SK-N-SH treated with all-trans-retinoic acid at 6 μM for 48 hours (cell line): ENCODE measurements at regions not wholly inside any gene's neighbourhood (a gene's known extent, or its start where the extent isn't known, plus 50 kb on each side); places are given as distances from the start of the nearest gene placed in this dataset.

Experiments used
- ATAC-seq: fragments of 200-7000 bp; cut with Tn5 transposase; 3 replicates; pipeline ENCODE4 v1.9.1; 2020; ENCODE audit warnings: mild to moderate bottlenecking, moderate library complexity
- ARNTL ChIP-seq: fragments of 450-650 bp; formaldehyde crosslinking; IDR thresholded peaks from 2 replicates; pipeline ENCODE4 v1.5.0; 2020; ENCODE audit warnings: low read depth, mild to moderate bottlenecking, moderate library complexity, borderline replicate concordance
- BACH2 ChIP-seq: fragments of 250-450 bp; sonication (Bioruptor Pico); IDR thresholded peaks from 2 replicates; pipeline ENCODE4 v1.9.0; 2021; ENCODE audit warnings: mild to moderate bottlenecking, borderline replicate concordance
- CSDC2 ChIP-seq: fragments of 250-450 bp; sonication (Bioruptor Pico); IDR thresholded peaks from 2 replicates; pipeline ENCODE4 v1.5.0; 2020; ENCODE audit warnings: mild to moderate bottlenecking, moderate library complexity
- ESRRG ChIP-seq: fragments of 250-450 bp; sonication (Bioruptor Pico); IDR thresholded peaks from 2 replicates; pipeline ENCODE4 v1.6.1; 2021; ENCODE audit warnings: mild to moderate bottlenecking
- GLIS3 ChIP-seq: fragments of 250-450 bp; sonication (Bioruptor Pico); IDR thresholded peaks from 2 replicates; pipeline ENCODE4 v1.5.0; 2020; ENCODE audit warnings: mild to moderate bottlenecking, moderate library complexity
- ISL1 ChIP-seq: fragments of 250-450 bp; sonication (Bioruptor Pico); IDR thresholded peaks from 2 replicates; pipeline ENCODE4 v2.1.2; 2022; ENCODE audit warnings: mild to moderate bottlenecking, moderate library complexity
- OSR1 ChIP-seq: fragments of 250-450 bp; sonication (Bioruptor Pico); IDR thresholded peaks from 2 replicates; pipeline ENCODE4 v1.8.0; 2022; ENCODE audit warnings: moderate library complexity, mild to moderate bottlenecking, inconsistent platforms
- PATZ1 ChIP-seq: fragments of 250-450 bp; sonication (Bioruptor Pico); IDR thresholded peaks from 2 replicates; pipeline ENCODE4 v1.8.0; 2020; ENCODE audit warnings: mild to moderate bottlenecking, moderate library complexity, borderline replicate concordance
- PPARA ChIP-seq: fragments of 250-450 bp; sonication (Bioruptor Pico); IDR thresholded peaks from 2 replicates; pipeline ENCODE4 v1.5.0; 2020; ENCODE audit warnings: mild to moderate bottlenecking, borderline replicate concordance
- RARB ChIP-seq: fragments of 250-450 bp; sonication (Bioruptor Pico); IDR thresholded peaks from 2 replicates; pipeline ENCODE4 v1.8.0; 2021; ENCODE audit warnings: mild to moderate bottlenecking, moderate library complexity
- TCF4 ChIP-seq: fragments of 250-450 bp; sonication (Bioruptor Pico); IDR thresholded peaks from 2 replicates; pipeline ENCODE4 v1.8.0; 2021; ENCODE audit warnings: mild to moderate bottlenecking, moderate library complexity, borderline replicate concordance
- TOX ChIP-seq: fragments of 250-450 bp; sonication (Bioruptor Pico); IDR thresholded peaks from 2 replicates; pipeline ENCODE4 v1.8.0; 2021; ENCODE audit warnings: mild to moderate bottlenecking, moderate library complexity, borderline replicate concordance
- TSHZ2 ChIP-seq: fragments of 250-450 bp; sonication (Bioruptor Pico); IDR thresholded peaks from 2 replicates; pipeline ENCODE4 v1.5.0; 2020; ENCODE audit warnings: mild to moderate bottlenecking, moderate library complexity
- ZFP3 ChIP-seq: fragments of 250-450 bp; sonication (Bioruptor Pico); IDR thresholded peaks from 2 replicates; pipeline ENCODE4 v1.5.0; 2020; ENCODE audit warnings: mild to moderate bottlenecking, moderate library complexity
- ZFP30 ChIP-seq: fragments of 450-650 bp; formaldehyde crosslinking; IDR thresholded peaks from 2 replicates; pipeline ENCODE4 v1.5.0; 2022; ENCODE audit warnings: mild to moderate bottlenecking, moderate library complexity
- ZNF565 ChIP-seq: fragments of 450-650 bp; formaldehyde crosslinking; conservative IDR thresholded peaks from 2 replicates; pipeline ENCODE4 v1.5.0; 2020; ENCODE audit warnings: low read depth, mild to moderate bottlenecking, moderate library complexity
- ZNF70 ChIP-seq: fragments of 450-650 bp; formaldehyde crosslinking; IDR thresholded peaks from 2 replicates; pipeline ENCODE4 v1.5.0; 2020; ENCODE audit warnings: mild to moderate bottlenecking, moderate library complexity
- ZNF8 ChIP-seq: fragments of 450-650 bp; formaldehyde crosslinking; IDR thresholded peaks from 2 replicates; pipeline ENCODE4 v1.5.0; 2020; ENCODE audit warnings: mild to moderate bottlenecking, moderate library complexity
- TF ChIP-seq, protein P1 (sequence below): fragments of 250-450 bp; sonication (Bioruptor Pico); IDR thresholded peaks from 2 replicates; pipeline ENCODE4 v1.5.1; 2020; ENCODE audit warnings: low read depth, mild to moderate bottlenecking, moderate library complexity
- TF ChIP-seq, protein P2 (sequence below): fragments of 250-450 bp; sonication (Bioruptor Pico); IDR thresholded peaks from 2 replicates; pipeline ENCODE4 v1.5.1; 2021; ENCODE audit warnings: mild to moderate bottlenecking, moderate library complexity
- TF ChIP-seq, protein P3 (sequence below): fragments of 250-450 bp; sonication (Bioruptor Pico); IDR thresholded peaks from 2 replicates; pipeline ENCODE4 v1.8.0; 2021; ENCODE audit warnings: low read depth, mild to moderate bottlenecking, moderate library complexity, borderline replicate concordance

DNA sequence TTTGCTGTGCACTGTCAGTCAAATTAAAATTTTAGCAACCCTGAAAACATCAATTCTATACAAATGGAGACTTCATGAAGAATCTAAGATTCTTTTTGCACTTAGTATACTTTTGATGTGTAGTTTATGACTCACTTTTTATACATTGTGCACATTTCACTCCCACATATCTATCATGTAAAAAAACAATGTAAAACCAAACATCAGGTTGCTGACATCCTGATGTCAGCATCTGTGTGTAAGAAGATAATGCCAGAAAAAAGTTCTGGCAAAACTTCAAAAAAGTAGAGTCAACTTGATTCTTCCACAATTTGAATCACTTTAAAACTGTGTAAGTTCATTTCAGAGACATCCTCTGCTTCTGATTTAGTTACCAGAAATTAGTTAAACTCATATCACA, 115.7 kb downstream of the CENPF start:
- ATAC-seq, result no peak
- no peak for TF ChIP-seq ZNF565 (CRISPR knock-in tag)
- TF ChIP-seq ZNF8, result no peak
- TF ChIP-seq CSDC2, result no peak
- TF ChIP-seq, protein P1, sequence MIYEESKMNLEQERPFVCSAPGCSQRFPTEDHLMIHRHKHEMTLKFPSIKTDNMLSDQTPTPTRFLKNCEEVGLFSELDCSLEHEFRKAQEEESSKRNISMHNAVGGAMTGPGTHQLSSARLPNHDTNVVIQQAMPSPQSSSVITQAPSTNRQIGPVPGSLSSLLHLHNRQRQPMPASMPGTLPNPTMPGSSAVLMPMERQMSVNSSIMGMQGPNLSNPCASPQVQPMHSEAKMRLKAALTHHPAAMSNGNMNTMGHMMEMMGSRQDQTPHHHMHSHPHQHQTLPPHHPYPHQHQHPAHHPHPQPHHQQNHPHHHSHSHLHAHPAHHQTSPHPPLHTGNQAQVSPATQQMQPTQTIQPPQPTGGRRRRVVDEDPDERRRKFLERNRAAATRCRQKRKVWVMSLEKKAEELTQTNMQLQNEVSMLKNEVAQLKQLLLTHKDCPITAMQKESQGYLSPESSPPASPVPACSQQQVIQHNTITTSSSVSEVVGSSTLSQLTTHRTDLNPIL, result no peak
- TF ChIP-seq TCF4 (CRISPR knock-in tag), result no peak
- no peak for TF ChIP-seq GLIS3 (CRISPR knock-in tag)
- TF ChIP-seq PPARA (CRISPR knock-in tag), result no peak
- no peak for TF ChIP-seq ESRRG
- TF ChIP-seq, protein P2, sequence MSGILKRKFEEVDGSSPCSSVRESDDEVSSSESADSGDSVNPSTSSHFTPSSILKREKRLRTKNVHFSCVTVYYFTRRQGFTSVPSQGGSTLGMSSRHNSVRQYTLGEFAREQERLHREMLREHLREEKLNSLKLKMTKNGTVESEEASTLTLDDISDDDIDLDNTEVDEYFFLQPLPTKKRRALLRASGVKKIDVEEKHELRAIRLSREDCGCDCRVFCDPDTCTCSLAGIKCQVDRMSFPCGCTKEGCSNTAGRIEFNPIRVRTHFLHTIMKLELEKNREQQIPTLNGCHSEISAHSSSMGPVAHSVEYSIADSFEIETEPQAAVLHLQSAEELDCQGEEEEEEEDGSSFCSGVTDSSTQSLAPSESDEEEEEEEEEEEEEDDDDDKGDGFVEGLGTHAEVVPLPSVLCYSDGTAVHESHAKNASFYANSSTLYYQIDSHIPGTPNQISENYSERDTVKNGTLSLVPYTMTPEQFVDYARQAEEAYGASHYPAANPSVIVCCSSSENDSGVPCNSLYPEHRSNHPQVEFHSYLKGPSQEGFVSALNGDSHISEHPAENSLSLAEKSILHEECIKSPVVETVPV (CRISPR knock-in tag), result no peak
- TF ChIP-seq BACH2, result no peak

DNA sequence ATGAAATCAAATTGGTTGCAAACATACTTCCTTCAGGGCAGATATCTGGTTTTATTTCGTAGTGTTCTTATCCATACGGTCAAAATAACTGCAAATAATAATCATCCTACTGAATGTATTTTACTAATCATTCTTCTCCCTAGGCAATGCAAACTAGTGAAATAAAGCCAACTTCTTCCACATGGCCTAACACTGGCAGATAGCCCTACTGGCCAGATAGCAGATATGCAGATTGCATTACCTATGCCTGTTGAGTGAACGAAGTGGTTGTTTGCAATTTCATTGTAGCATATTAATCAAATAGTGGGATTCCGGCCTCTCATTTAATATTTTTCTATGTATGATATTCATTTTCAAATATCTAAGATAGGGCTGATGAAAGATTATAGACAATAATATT, 116.2 kb downstream of the CENPF start:
- ATAC-seq, result peak; percentile 82

More for the DNA sequence above, 116.2 kb downstream of the CENPF start:
- no peak for TF ChIP-seq ISL1 (CRISPR knock-in tag)
- TF ChIP-seq, protein P1, result no peak
- TF ChIP-seq, protein P3, sequence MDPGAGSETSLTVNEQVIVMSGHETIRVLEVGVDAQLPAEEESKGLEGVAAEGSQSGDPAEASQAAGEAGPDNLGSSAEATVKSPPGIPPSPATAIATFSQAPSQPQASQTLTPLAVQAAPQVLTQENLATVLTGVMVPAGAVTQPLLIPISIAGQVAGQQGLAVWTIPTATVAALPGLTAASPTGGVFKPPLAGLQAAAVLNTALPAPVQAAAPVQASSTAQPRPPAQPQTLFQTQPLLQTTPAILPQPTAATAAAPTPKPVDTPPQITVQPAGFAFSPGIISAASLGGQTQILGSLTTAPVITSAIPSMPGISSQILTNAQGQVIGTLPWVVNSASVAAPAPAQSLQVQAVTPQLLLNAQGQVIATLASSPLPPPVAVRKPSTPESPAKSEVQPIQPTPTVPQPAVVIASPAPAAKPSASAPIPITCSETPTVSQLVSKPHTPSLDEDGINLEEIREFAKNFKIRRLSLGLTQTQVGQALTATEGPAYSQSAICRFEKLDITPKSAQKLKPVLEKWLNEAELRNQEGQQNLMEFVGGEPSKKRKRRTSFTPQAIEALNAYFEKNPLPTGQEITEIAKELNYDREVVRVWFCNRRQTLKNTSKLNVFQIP (CRISPR knock-in tag), result no peak
- no peak for TF ChIP-seq TOX (CRISPR knock-in tag)
- no peak for TF ChIP-seq ZNF565 (CRISPR knock-in tag)
- TF ChIP-seq ZFP3 (CRISPR knock-in tag), result no peak
- no peak for TF ChIP-seq ZNF70 (CRISPR knock-in tag)
- TF ChIP-seq PPARA (CRISPR knock-in tag), result no peak
- TF ChIP-seq TSHZ2 (CRISPR knock-in tag), result no peak
- TF ChIP-seq BACH2, result no peak
- TF ChIP-seq ARNTL, result no peak
- TF ChIP-seq TCF4 (CRISPR knock-in tag), result no peak
- TF ChIP-seq RARB (CRISPR knock-in tag), result no peak
- TF ChIP-seq ZFP30 (CRISPR knock-in tag), result no peak
- no peak for TF ChIP-seq PATZ1 (CRISPR knock-in tag)
- TF ChIP-seq ESRRG, result no peak
- TF ChIP-seq CSDC2, result no peak
- TF ChIP-seq GLIS3 (CRISPR knock-in tag), result no peak
- TF ChIP-seq OSR1 (CRISPR knock-in tag), result no peak
- TF ChIP-seq, all 23 proteins: peak for 0
